Mucosa of stomach (tissue), 1 donor: ENCODE measurements at regions not wholly inside any gene's neighbourhood (a gene's known extent, or its start where the extent isn't known, plus 50 kb on each side); places are given as distances from the start of the nearest gene placed in this dataset.

ENCODE experiments used
- H3K27me3 ChIP-seq: one replicate; pipeline ENCODE4 v1.7.0; 2013; ENCODE audit warnings: mild to moderate bottlenecking, low read length; ENCODE audit not compliant: control insufficient read depth, insufficient read depth
- H3K36me3 ChIP-seq: one replicate; pipeline ENCODE4 v1.7.0; 2013; ENCODE audit warnings: low read length; ENCODE audit not compliant: control insufficient read depth, insufficient read depth
- H3K4me1 ChIP-seq: one replicate; pipeline ENCODE4 v1.7.0; 2013; ENCODE audit warnings: mild to moderate bottlenecking, low read length; ENCODE audit not compliant: control insufficient read depth, insufficient read depth
- H3K4me3 ChIP-seq: one replicate; pipeline ENCODE4 v1.7.0; 2013; ENCODE audit warnings: low read length
- H3K9ac ChIP-seq: one replicate; pipeline ENCODE4 v1.7.0; 2013; ENCODE audit warnings: mild to moderate bottlenecking, low read length, moderate library complexity
- H3K9me3 ChIP-seq: one replicate; pipeline ENCODE4 v1.7.0; 2013; ENCODE audit warnings: mild to moderate bottlenecking, low read length, moderate library complexity; ENCODE audit not compliant: control insufficient read depth
- donor health status: Pancreatic carcinoma.

GRCh38 chr12:77710209-77710608, 120.5 kb upstream of the NAV3 start:
- Histone ChIP-seq H3K36me3 (no peaks in the 10 kb centered on the region), H3K9me3 (no peaks in the 10 kb centered on the region), H3K4me3 (no peak overlapping the region), H3K9ac (no peak overlapping the region), H3K27me3 (no peaks in the 10 kb centered on the region), H3K4me1 (no peaks in the 10 kb centered on the region)

GRCh38 chr12:77697126-77697525, 133.6 kb upstream of the NAV3 start:
- no peak overlapping the region for H3K9ac ChIP-seq
- no peaks in the 10 kb centered on the region for H3K9me3 ChIP-seq
- H3K4me1 ChIP-seq: no peaks in the 10 kb centered on the region

DNA sequence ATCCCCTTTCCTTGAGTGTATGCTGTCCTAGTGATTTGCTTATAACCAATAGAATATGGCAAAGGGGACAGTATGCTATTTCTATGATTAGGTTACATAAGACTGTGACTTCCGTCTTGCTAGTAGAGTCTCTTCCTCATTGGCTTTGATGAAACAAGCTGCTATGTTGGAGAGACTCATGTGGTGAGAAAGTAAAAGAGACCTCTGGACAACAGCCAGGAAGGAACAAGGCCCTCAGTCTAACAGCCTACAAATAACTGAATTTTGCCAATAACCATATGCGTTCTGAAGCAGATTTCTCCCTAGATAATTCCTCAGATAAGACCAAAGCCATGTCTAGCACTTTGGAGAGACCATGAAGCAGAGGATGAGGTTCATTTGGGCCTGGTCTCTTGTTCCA, 134.5 kb upstream of the NAV3 start:
- H3K36me3 ChIP-seq: no peaks in the 10 kb centered on the region
- H3K4me1 ChIP-seq: no peaks in the 10 kb centered on the region
- H3K9ac ChIP-seq: no peak overlapping the region
- no peaks in the 10 kb centered on the region for H3K9me3 ChIP-seq
- no peak overlapping the region for H3K4me3 ChIP-seq
- no peaks in the 10 kb centered on the region for H3K27me3 ChIP-seq

More at GRCh38 chr12:77697126-77697525, 133.6 kb upstream of the NAV3 start:
- H3K27me3 ChIP-seq: no peaks in the 10 kb centered on the region
- no peaks in the 10 kb centered on the region for H3K36me3 ChIP-seq
- H3K4me3 ChIP-seq: no peak overlapping the region

DNA sequence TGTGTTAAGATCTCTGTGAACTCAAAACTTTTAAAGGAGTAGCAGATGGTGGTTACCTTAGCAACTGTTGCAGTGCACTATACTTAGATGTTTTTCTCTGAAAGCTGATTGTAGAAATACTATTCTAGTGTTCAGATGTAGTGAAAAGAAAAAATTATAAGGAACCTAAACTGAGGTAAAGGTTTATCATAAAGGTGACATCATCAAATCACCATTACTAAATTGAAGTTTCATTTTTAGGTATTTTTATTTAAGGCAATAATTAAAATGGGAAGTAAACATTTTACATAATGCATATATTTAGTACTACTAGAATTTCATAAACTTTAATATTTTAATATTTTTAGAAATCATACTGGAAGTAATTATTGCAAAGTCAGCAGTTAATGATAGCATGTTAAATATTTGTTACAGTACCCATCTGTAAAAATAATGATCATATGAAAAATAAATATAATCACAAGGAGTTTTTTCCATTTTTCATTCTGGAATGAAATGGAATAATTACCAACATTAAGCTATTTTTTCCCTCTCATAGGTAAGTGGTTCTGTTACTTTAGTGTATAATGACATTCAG, 141.1 kb upstream of the NAV3 start:
- Histone ChIP-seq H3K4me3 (no peak overlapping the region), H3K4me1 (no peaks in the 10 kb centered on the region), H3K9me3 (no peaks in the 10 kb centered on the region), H3K36me3 (no peaks in the 10 kb centered on the region), H3K9ac (no peak overlapping the region), H3K27me3 (no peaks in the 10 kb centered on the region)

DNA sequence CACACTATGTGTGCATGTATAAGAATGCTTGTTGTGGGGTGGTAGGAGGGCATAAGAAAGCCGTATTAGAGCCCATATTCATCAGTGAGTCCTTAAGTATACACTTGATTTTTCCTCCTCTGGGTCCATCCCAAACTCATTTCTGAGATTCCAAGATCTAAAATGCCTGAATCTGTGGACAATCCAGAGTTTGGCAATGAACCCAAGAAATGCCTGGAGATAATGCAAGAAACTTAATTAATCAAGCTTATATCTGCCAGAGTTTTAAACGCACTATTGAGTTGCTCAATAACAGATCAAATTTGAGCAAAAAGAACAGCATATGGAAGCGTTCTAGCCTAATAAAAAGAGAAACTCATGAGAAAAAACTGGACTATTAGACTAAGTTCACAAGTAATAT, 143.4 kb upstream of the NAV3 start:
- Histone ChIP-seq H3K4me3 (no peak overlapping the region), H3K36me3 (no peaks in the 10 kb centered on the region), H3K4me1 (no peaks in the 10 kb centered on the region)

GRCh38 chr12:77686760-77687159, 143.9 kb upstream of the NAV3 start:
- Histone ChIP-seq H3K9me3 (no peaks in the 10 kb centered on the region), H3K4me1 (no peaks in the 10 kb centered on the region), H3K4me3 (no peak overlapping the region), H3K36me3 (no peaks in the 10 kb centered on the region), H3K9ac (no peak overlapping the region), H3K27me3 (no peaks in the 10 kb centered on the region)

More for the DNA sequence above, 143.4 kb upstream of the NAV3 start:
- Histone ChIP-seq H3K9ac (no peak overlapping the region), H3K9me3 (no peaks in the 10 kb centered on the region), H3K27me3 (no peaks in the 10 kb centered on the region)

DNA sequence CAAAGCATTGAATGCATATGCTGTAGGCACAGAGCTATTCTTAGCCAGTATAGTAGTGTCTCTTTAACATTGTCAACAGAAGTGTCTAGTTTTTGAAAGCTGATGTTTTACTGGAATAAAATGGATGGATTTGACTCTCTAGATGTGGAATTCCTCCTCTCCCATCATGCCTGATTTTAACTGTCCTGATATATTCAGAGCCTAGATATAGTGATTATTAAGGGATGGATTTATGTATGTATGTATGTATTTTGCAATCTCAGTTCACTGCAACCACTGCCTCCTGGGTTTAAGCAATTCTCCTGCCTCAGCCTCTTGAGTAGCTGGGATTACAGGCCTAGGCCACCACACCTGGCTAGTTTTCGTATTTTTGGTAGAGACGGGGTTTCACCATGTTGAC, 144.8 kb upstream of the NAV3 start:
- Histone ChIP-seq H3K4me3 (no peak overlapping the region), H3K9me3 (no peaks in the 10 kb centered on the region), H3K27me3 (no peaks in the 10 kb centered on the region), H3K4me1 (no peaks in the 10 kb centered on the region), H3K36me3 (no peaks in the 10 kb centered on the region), H3K9ac (no peak overlapping the region)

DNA sequence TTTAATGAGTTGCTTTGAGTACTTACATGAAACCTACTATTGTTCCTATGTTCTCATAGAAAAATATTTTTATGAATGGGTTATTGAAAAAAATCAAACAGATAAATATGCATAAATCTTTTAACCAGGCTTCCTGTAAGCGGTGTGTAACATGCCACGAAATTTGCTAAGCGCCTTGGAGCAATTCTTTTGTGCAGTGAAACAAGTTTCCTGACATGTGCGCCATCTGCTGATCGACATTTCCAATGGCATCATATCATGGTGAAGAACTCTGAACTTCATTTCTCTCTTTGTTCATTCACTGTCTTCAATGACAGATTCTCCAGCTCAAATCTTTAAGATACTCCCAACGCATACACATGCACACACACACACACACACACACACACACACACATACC, 145.6 kb upstream of the NAV3 start:
- H3K4me3 ChIP-seq: no peak overlapping the region
- H3K9ac ChIP-seq: no peak overlapping the region

DNA sequence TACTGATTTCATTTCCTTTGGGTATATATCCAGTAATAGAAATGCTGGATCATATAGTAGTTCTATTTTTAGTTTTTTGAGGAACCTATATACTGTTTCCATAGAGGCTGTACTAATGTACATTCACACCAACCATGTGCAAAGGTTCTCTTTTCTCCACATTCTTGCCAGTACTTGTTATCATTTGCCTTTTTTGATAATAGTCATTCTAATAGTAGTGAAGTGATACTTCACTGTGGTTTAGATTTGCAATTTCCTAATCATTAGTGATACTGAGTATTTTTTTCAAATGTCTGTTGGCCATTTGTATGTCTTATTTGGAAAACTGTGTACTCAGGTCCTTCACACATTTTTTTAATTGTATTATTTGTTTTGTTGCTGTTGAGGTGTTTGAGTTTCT, 148.2 kb upstream of the NAV3 start:
- H3K4me1 ChIP-seq: no peaks in the 10 kb centered on the region
- H3K36me3 ChIP-seq: no peaks in the 10 kb centered on the region
- no peak overlapping the region for H3K4me3 ChIP-seq
- H3K9ac ChIP-seq: no peak overlapping the region
- H3K27me3 ChIP-seq: no peaks in the 10 kb centered on the region
- H3K9me3 ChIP-seq: no peaks in the 10 kb centered on the region

More for the DNA sequence above, 145.6 kb upstream of the NAV3 start:
- H3K27me3 ChIP-seq: no peaks in the 10 kb centered on the region
- no peaks in the 10 kb centered on the region for H3K9me3 ChIP-seq
- no peaks in the 10 kb centered on the region for H3K36me3 ChIP-seq
- H3K4me1 ChIP-seq: no peaks in the 10 kb centered on the region

GRCh38 chr12:77681726-77682125, 149.0 kb upstream of the NAV3 start:
- Histone ChIP-seq H3K4me1 (no peaks in the 10 kb centered on the region), H3K9me3 (no peaks in the 10 kb centered on the region), H3K4me3 (no peak overlapping the region), H3K9ac (no peak overlapping the region), H3K27me3 (no peaks in the 10 kb centered on the region), H3K36me3 (no peaks in the 10 kb centered on the region)

DNA sequence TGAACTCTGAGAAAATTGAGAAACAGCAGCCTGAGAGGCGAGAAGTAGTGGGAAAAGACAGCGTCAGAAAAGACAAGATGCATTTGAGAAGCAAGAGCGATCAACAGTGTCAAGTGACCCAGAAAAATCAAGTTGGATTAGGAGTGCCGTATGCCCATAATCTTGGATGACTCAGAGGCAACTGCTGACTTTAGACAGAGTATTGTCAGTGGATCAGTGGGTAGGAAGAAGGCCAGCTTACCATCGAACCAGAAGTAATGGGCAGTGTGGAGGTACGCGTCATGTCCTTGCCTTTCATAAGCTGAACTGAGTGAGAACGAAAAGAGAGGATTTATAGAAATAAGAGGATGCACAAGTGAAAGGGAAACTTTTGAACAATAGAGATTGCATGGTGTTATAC, 151.0 kb upstream of the NAV3 start:
- no peaks in the 10 kb centered on the region for H3K27me3 ChIP-seq
- no peaks in the 10 kb centered on the region for H3K36me3 ChIP-seq
- no peaks in the 10 kb centered on the region for H3K9me3 ChIP-seq
- no peaks in the 10 kb centered on the region for H3K4me1 ChIP-seq
- no peak overlapping the region for H3K4me3 ChIP-seq
- H3K9ac ChIP-seq: no peak overlapping the region

DNA sequence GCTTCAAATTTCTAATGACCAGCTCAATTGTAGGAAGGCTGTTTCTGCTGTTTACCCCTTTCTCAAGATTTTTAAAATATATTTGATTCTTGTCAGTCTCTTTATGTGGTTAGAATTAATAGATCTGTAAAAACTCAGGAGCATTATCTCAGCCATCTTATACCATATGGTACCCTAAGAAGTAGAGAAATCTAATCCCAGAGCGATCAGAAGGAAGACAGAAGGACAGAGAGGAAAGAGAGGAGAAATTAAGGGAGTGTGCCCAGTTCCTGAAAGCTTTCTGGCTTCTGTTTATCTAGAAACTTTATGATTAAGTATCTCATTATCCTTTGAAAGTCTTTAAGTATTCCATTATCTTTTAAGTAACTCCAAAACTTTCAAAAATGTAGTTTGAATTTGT, 152.1 kb upstream of the NAV3 start:
- H3K9me3 ChIP-seq: no peaks in the 10 kb centered on the region
- no peak overlapping the region for H3K9ac ChIP-seq
- H3K4me3 ChIP-seq: no peak overlapping the region

GRCh38 chr12:77667101-77667500, 163.6 kb upstream of the NAV3 start:
- Histone ChIP-seq H3K36me3 (no peaks in the 10 kb centered on the region), H3K4me1 (no peaks in the 10 kb centered on the region), H3K9ac (no peak overlapping the region), H3K27me3 (no peaks in the 10 kb centered on the region), H3K4me3 (no peak overlapping the region), H3K9me3 (no peaks in the 10 kb centered on the region)

More for the DNA sequence above, 152.1 kb upstream of the NAV3 start:
- H3K36me3 ChIP-seq: no peaks in the 10 kb centered on the region
- H3K4me1 ChIP-seq: no peaks in the 10 kb centered on the region
- no peaks in the 10 kb centered on the region for H3K27me3 ChIP-seq
